ENCODE measurements at regions not wholly inside any gene's neighbourhood (a gene's known extent, or its start where the extent isn't known, plus 50 kb on each side); places are given as distances from the start of the nearest gene placed in this dataset.

DNA sequence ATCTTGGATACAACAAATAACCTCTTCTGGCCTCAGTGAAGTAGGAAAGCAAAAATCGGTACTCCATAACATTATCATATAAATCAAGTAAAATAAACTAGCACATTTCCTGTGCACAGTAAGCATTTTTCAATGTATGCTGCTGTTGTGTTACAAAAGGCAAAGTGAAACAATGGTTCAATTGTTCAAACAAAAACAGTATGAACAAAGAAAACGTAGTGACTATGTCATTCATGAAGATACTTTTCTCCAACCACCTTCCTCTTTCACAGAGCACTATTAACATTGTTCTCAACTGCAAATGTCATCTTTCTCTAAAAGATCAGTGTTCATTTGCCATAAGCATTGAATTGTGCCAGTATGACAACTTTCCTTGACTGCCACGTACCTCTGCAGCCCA lies 318.6 kb upstream of the PRDM1 start:
- no peaks in the 10 kb centered on the region for H3K9me3 ChIP-seq
- H3K36me3 ChIP-seq (replicated peaks in 1 of 2; ENCODE audit: insufficient read depth in 1 of 2, low read depth in 2 of 2) = no peaks in the 10 kb centered on the region
- no peaks in the 10 kb centered on the region for H3K4me1 ChIP-seq
- TF ChIP-seq POLR2A (IDR thresholded peaks at IDR 0.05) = no peak
- TF ChIP-seq, protein P1, sequence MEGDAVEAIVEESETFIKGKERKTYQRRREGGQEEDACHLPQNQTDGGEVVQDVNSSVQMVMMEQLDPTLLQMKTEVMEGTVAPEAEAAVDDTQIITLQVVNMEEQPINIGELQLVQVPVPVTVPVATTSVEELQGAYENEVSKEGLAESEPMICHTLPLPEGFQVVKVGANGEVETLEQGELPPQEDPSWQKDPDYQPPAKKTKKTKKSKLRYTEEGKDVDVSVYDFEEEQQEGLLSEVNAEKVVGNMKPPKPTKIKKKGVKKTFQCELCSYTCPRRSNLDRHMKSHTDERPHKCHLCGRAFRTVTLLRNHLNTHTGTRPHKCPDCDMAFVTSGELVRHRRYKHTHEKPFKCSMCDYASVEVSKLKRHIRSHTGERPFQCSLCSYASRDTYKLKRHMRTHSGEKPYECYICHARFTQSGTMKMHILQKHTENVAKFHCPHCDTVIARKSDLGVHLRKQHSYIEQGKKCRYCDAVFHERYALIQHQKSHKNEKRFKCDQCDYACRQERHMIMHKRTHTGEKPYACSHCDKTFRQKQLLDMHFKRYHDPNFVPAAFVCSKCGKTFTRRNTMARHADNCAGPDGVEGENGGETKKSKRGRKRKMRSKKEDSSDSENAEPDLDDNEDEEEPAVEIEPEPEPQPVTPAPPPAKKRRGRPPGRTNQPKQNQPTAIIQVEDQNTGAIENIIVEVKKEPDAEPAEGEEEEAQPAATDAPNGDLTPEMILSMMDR (IDR thresholded peaks at IDR 0.05) = no peak
- intact Hi-C loops (cut with DNase I) = no loop called here
- WGBS, 2 donors = 57 to 65% methylated on average over 3 of the region's 3 CpGs
- DNase-seq = no peak
- no peaks in the 10 kb centered on the region for H3K27me3 ChIP-seq
- H3K4me3 ChIP-seq = no peak overlapping the region
- no peak overlapping the region for H3K27ac ChIP-seq
- ATAC-seq = no peak

DNA sequence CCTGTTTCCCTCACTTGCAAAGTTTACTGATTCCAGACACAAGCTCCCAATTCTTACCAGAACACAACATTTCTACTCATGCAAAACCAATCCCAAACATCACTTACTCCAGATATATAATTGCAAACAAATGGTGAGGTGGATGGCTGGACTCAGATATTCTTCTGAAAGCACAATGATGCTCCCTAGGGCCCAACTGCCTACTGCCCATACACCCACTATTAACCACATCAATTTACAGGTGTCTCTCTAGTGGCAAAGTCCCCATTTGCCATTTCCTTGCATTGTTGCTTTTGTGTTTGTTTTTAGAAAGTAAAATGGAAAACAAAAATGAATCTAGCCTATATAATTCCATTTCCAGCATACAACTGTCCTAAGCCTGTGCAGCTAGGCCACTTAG lies 320.9 kb upstream of the PRDM1 start:
- no peak for DNase-seq
- Histone ChIP-seq H3K27me3 (no peaks in the 10 kb centered on the region), H3K4me3 (no peak overlapping the region), H3K9me3 (no peaks in the 10 kb centered on the region), H3K27ac (no peak overlapping the region), H3K36me3 (replicated peaks in 1 of 2; ENCODE audit: insufficient read depth in 1 of 2, low read depth in 2 of 2) (no peaks in the 10 kb centered on the region), H3K4me1 (peaks cover 17% of the 10 kb centered on the region)
- intact Hi-C loops (cut with DNase I) = no loop called here
- ATAC-seq = no peak
- TF ChIP-seq, protein P1 (IDR thresholded peaks at IDR 0.05) = no peak
- no peak for TF ChIP-seq POLR2A (IDR thresholded peaks at IDR 0.05)

DNA sequence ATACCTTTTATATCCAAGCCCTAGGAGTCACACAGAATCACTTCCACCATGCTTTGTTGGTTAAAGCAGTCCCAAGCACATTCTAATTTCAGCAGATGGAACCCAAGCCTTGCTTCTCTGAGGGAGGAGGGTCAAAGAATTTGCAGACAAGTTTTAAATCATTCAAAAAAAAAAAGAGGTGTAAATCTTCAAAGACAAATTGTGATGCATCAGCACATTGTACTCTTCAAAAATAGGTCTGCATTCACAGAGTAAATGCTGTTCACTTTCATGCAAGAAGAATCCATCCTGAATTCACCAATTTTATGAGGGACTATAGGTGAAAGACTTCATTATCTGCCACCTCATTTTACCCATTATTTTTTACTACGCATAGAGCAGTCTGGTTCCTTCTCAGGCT lies 321.8 kb upstream of the PRDM1 start:
- 86 to 94% methylated on average over 1 of the region's 1 CpG for WGBS, 2 donors

DNA sequence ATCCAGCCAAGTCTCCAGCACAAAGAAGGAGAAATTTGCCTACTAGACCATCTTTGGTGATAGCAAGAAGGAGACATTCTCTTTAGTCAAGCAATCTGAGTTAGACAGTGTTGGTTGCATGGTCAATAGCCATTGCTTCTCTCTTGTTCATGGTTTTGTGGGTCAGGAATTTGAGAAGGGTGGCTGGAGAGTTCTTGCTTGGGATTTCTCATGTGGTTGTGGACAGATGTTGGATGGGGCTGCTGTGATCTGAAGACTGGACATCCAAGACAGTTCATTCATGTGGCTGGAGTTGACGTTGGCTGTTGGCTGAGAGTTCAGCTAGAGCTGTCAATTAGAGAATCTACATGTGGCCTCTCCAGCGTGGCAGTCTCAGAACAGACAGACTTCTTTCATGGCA lies 322.3 kb upstream of the PRDM1 start:
- ATAC-seq = no peak
- Histone ChIP-seq H3K27ac (no peak overlapping the region), H3K36me3 (replicated peaks in 1 of 2; ENCODE audit: insufficient read depth in 1 of 2, low read depth in 2 of 2) (no peaks in the 10 kb centered on the region), H3K4me3 (no peak overlapping the region), H3K9me3 (no peaks in the 10 kb centered on the region), H3K4me1 (peaks cover 26% of the 10 kb centered on the region), H3K27me3 (no peaks in the 10 kb centered on the region)
- 81 to 100% methylated on average over 1 to 2 of the region's 2 CpGs for WGBS, 2 donors
- intact Hi-C loops (cut with DNase I) = no loop called here
- TF ChIP-seq POLR2A (IDR thresholded peaks at IDR 0.05) = no peak
- TF ChIP-seq, protein P1 (IDR thresholded peaks at IDR 0.05) = no peak
- DNase-seq = no peak

More for the DNA sequence above, 321.8 kb upstream of the PRDM1 start:
- DNase-seq (no peak), ATAC-seq (no peak)
- Histone ChIP-seq H3K27me3 (no peaks in the 10 kb centered on the region), H3K4me1 (peaks cover 26% of the 10 kb centered on the region), H3K9me3 (no peaks in the 10 kb centered on the region), H3K27ac (no peak overlapping the region), H3K36me3 (replicated peaks in 1 of 2; ENCODE audit: insufficient read depth in 1 of 2, low read depth in 2 of 2) (no peaks in the 10 kb centered on the region), H3K4me3 (no peak overlapping the region)
- intact Hi-C loops (cut with DNase I) = no loop called here
- no peak for TF ChIP-seq POLR2A (IDR thresholded peaks at IDR 0.05)
- TF ChIP-seq, protein P1 (IDR thresholded peaks at IDR 0.05) = no peak

DNA sequence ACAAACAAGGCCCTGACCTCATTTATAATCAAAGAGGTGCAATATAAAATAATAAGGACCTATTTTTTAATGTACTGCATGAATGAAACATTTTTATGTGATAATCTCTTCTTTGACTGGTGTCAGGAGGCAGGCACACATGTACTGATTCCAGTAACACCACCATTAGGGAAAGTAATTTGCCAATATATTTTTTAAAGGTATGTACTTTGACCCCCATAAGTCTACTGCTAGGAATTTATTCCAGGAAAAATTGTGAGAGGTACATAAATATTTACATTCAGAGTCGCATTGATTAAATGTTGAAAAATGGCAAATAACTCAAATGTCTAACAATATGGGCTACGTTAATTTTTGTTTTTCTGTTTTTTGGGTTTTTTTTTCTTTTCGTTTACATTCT lies 325.4 kb upstream of the PRDM1 start:
- H3K4me3 ChIP-seq = no peak overlapping the region
- intact Hi-C loops (cut with DNase I) = no loop called here
- no peaks in the 10 kb centered on the region for H3K36me3 ChIP-seq (replicated peaks in 1 of 2; ENCODE audit: insufficient read depth in 1 of 2, low read depth in 2 of 2)
- no peaks in the 10 kb centered on the region for H3K9me3 ChIP-seq
- peaks cover 26% of the 10 kb centered on the region for H3K4me1 ChIP-seq
- WGBS, 2 donors = 22 to 24% methylated on average over 3 of the region's 3 CpGs
- no peak for TF ChIP-seq POLR2A (IDR thresholded peaks at IDR 0.05)
- H3K27me3 ChIP-seq = no peaks in the 10 kb centered on the region
- ATAC-seq = no peak
- no peak overlapping the region for H3K27ac ChIP-seq
- no peak for DNase-seq

Data from body of pancreas (tissue), 4 donors.